HS-5 (cell line): ENCODE measurements at regions not wholly inside any gene's neighbourhood (a gene's known extent, or its start where the extent isn't known, plus 50 kb on each side); places are given as distances from the start of the nearest gene placed in this dataset.
A peak's percentile ranks its signal among the peaks of the same experiment; 100 is the strongest.
"Not testable (repeated sequence)": the region's sequence is repeated elsewhere in the genome, so short reads cannot be mapped to it uniquely, and the experiment has no call there.

ENCODE experiments used
- DNase-seq: peaks from one replicate; pipeline ENCODE4 v3.0.0-alpha.2; 2012; ENCODE audit warnings: low read depth

DNA sequence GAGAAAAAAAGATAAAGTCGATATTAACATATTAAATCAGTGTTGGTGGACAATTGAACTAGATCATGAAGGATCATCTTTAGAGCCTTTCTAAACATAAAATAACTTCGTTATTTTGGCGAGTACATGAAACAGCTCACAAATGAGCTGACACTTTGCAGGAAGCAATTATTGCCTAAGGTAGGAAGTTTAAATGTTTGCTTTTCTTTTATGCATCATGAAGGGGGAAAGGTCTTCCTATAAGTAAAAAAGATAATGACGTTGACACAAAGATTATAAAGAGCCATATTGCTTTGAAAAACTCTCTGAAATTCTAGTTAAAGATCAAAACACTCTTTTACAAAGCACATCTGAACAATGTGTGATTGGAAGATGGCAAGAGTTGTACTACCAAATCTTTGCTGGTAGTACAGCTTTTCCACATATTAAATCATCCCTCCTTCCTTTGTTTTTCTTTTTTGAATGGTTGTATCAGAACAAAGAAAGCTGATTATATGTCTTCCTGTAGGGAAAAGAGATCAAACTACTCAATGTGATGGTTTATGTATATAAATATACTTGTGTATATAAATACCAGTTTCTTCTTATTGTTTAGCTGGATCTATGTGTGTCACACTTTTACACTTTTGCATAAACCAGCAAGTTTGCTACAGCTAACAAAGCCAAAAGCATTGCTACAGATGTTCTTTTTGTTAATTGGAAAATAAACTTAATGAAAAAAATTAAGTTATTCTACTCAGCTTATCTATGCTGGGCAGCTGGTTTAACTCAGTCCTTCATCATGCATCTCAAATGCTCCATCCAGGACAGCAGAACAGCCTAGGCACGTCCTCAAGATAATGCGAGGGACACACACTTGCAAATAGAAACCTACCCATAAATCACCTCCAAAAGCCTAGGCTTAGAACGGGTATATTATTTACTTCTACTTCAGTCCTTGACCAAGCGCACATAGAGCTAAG is 850.8 kb upstream of the ROBO1 start:
- no peak for DNase-seq

GRCh38 chr3:80612366-80612765 is 844.6 kb upstream of the ROBO1 start:
- DNase-seq = no peak

GRCh38 chr3:80608072-80608471 is 840.3 kb upstream of the ROBO1 start:
- DNase-seq = not testable (repeated sequence)

GRCh38 chr3:80606073-80606472 is 838.3 kb upstream of the ROBO1 start:
- no peak for DNase-seq

- DNase-seq = no peak
Measured at GRCh38 chr3:80601479-80601878, 833.7 kb upstream of the ROBO1 start.

DNA sequence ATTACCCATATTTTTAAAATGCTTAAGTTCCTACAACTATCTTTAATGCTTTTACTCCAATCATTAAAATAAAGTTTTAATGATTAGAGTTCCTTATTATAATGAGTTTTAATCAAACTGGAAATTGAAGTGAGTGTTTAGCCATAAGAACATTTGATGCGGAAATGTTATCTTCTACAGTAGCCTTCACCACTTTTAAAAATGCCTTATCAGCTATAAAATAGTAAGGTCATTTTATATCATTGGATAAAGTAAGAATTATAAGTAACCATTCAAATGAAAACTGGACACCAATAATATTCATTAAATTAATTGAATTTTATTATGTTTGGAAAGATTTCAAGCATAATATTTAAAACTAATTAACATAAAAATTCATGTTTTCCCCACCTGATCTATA is 825.0 kb upstream of the ROBO1 start:
- DNase-seq = no peak

DNA sequence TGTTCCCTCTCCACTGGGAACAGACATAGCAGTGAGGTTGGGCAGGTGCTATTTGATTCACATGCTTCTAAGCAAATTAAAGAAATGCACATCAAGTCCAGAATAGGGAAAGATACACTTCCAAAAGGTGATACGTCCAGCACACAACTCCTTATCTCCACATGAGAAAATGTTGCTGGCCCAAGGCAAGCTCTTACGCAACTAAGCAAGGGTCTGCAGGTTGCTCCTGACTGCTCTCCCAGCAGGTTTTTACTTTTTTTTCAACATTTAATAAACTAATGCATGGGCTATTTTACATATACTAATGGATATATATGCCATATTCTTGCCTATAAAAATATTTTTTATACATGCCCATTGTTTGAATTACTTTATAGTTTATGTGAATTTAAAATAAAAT is 818.5 kb upstream of the ROBO1 start:
- no peak for DNase-seq

DNA sequence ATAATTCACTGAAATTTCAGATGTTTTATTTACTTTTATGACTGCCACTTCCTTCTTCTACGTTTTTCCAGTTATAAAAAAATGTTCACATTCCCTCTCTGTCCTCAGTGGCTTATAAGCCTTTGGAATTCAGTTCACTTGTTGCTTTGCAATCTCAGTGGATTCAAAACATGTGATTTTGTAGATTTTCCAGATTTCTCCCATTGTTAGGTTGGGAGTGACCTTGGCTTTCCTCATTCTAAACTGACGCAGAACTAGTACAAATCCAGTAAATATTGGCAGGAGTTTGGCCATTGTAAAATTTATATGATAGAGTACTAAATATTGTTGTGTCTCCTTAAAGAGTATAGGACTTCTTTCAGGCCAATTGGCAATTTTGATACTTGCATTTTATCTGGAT is 812.3 kb upstream of the ROBO1 start:
- no peak for DNase-seq

DNA sequence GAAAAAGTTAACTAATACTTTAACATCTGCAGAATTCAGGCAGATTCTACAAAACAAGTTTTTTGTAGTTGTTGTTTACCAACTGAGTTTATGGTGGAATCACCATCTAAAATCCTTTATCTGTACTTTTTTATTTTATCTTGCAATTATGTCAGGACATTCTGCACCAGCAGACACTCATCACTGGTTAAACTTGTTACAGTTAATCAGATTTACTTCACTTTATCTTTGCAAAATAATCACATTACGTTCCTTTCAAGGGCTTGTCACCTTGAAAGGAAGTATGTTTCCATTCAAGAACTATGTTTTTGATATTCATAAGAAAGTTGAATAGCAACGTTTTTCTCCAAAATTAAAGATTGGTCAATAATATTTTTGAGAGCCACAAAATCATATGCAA is 796.6 kb upstream of the ROBO1 start:
- no peak for DNase-seq

DNA sequence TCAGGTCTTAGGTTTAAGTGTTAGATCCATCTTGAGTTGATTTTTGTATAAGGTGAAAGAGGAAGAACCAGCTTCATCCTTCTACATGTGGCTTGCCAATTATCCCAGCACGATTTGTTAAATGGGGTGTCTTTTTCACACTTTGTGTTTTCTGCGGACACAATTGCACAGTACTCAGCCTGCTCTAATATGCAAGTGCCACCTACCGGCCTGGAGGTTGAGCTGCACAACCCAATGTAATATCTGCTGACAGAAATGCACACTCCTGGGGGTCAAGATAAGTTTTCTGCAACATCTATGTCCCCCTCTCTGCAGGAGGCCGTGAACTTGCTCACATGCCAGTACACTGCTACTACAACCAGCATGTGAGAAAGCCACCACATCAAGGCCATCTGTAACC is 791.9 kb upstream of the ROBO1 start:
- no peak for DNase-seq

DNA sequence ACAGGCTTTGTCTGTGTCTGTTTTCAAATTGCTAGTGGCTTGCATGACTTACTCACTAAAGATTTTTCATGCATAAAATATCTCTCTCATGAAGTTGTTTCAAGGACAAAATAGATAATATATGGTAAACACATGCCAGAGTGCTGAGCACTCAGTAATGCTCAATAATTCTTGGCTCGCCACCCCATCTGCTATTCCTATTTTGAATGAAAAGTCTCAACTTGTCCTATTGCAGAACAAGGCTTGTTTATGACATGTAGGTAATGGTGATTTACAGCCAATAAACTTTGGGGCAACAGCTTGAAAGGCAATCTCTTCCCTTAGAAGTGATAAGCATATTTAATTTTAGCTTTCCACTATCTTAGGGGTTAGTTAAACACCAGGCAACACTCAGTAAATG is 789.0 kb upstream of the ROBO1 start:
- DNase-seq = no peak

- DNase-seq = no peak
Measured at GRCh38 chr3:80554304-80554703, 786.5 kb upstream of the ROBO1 start.

DNA sequence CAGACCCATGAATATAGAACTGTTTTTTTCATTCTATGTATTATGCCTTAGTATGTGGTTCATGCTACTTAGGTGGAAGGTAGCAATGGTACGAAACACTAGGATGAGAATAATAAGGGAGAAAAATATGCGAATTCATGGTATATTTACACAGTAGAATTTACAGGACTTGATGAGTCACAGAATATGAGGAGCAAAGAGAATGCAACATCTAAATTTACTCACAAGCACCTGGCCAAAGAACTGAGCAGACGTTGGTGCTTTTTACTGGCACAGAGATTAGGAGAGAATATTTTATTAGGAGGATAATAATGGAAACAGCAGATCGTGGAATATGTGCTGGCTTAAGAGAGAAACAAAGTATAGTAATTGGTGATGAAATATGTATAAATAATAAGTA is 785.4 kb upstream of the ROBO1 start:
- no peak for DNase-seq

- no peak for DNase-seq
Measured at GRCh38 chr3:80550174-80550573, 782.4 kb upstream of the ROBO1 start.

- DNase-seq = no peak
Measured at GRCh38 chr3:80549173-80549572, 781.4 kb upstream of the ROBO1 start.

GRCh38 chr3:80543154-80543553 is 775.4 kb upstream of the ROBO1 start:
- no peak for DNase-seq

DNA sequence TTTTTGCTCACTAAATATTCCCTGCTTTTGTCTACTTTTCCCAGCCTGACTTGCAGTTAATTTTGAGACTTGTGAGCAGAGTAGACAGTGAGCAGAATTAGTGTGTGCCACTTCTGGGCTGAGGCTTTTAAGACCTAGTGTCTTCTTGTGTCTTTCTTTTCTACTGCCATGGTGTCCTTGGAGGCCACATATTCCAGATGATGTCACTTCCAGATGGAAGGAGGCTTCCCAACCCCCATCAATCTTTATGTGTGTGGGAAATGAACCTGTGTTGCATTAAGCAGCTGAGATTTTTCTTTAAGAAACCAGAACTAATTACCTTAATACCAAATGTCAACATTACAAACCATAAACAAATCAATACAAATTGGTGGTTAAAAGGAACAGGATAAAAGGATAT is 774.7 kb upstream of the ROBO1 start:
- DNase-seq = no peak

- no peak for DNase-seq
Measured at GRCh38 chr3:80537680-80538079, 769.9 kb upstream of the ROBO1 start.

DNA sequence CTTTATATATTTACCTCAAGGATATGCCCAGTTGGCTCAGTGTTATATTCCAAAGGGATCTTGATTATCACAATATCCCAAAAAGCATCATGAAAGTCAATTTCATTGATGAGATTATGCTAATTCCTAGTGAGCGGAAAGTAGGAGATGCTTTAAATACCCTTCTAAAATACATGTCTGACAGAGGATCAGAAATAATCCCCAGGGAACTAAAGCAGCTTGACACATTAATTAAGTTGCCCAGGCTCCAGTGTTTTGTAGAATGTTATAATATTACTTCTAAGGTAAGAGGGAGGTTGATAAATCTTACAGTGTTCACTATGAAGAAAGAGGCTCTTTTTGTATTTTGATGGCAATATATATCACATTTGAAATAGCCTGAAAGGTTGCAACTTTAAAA is 767.5 kb upstream of the ROBO1 start:
- no peak for DNase-seq

- DNase-seq = peak; percentile 39
Measured at GRCh38 chr3:80533553-80533952, 765.8 kb upstream of the ROBO1 start.

DNA sequence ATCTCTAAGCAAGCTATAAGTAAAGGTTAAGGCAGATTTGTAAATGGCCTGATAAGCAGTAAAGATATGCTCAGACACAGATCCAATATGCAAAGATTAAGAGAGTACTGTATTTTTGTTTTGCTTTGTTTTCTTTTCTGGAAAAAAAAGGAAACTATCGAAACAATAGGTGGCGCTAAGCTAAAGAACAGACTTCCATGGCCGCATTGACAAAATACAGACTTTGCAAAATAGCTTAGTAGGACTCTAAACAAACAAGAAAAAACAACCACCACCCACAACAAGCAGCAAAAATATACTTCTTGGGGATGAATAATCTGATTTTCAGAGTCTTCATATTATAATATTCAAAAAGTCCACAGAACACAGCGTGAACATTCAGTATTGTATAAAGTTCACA is 758.4 kb upstream of the ROBO1 start:
- DNase-seq = no peak

DNA sequence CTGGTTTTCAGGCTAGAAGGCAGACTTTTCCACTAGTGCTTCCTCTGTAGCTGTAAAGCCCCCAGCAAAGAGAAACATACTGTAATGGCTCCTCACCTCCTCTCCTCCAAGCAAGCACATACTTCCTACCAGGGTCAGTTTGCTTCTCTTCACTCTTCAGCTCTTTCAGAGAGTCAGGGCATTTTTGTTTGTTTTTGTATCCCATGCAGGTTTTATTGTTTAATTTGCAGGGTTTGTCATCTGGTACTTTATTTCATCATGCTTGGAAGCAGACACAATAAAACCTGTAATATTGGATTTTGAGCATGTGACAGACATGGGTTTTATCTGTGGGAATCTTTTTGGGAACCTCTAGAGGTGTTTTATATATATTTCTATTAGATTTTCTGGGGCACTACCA is 753.3 kb upstream of the ROBO1 start:
- DNase-seq = no peak

DNA sequence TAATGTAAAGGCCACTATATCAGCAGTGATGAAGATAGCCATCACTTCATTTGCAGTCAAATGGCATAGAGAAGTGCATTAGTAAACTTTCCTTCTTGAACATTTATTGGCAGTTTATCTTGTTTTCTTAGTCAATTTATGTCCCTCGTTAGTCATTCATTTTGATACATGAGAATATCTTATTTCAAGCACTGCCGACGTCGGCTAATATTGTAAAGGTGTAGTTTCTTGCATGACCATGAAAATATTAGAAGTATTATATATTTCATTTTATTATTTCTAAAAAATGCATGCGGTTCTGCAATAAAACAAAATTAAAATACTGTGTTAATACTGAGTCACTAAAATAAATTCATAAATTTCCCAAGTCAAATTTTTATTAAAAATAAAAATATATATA is 751.6 kb upstream of the ROBO1 start:
- no peak for DNase-seq

DNA sequence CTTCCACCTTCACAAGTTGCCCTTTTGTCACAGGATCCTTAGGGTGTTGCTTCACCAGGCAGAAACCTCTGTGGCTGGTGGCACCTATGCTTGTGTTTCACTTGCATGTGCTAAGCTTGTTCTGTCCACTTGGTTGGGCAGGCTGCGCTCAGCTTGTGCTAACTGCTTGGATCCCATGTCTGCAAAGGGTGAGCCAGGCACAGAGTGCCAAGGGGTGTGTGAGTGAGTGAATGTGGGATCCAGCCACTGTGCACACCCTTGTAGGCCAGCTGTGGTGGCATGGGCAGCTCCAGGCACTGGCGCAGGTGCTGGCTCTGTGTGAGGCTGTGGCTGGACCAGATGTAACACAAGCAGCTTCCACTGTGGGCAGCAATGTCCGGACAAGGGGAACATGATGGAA is 728.7 kb upstream of the ROBO1 start:
- DNase-seq = no peak
